ENCODE measurements at regions not wholly inside any gene's neighbourhood (a gene's known extent, or its start where the extent isn't known, plus 50 kb on each side); places are given as distances from the start of the nearest gene placed in this dataset.

GRCh38 chr11:15711311-15711710 lies 596.6 kb downstream of the INSC start (continued):
- TF ChIP-seq ZNF274 (IDR thresholded peaks at IDR 0.05; ENCODE audit: low read depth, low read length) (no peak), JUND (IDR thresholded peaks at IDR 0.05) (no peak), YY1 (IDR thresholded peaks at IDR 0.05; ENCODE audit: extremely low read depth, insufficient replicate concordance, low read depth, low read length) (no peak), EZH2 (IDR thresholded peaks at IDR 0.05) (no peak), ELF1 (IDR thresholded peaks at IDR 0.05; ENCODE audit: borderline replicate concordance, low read depth) (no peak), SP1 (IDR thresholded peaks at IDR 0.05; ENCODE audit: low read depth) (no peak), EGR1 (IDR thresholded peaks at IDR 0.05; ENCODE audit: low read depth) (no peak), SIN3A (IDR thresholded peaks at IDR 0.05; ENCODE audit: low read depth) (no peak), RAD21 (IDR thresholded peaks at IDR 0.05; ENCODE audit: low read depth) (no peak)

DNA sequence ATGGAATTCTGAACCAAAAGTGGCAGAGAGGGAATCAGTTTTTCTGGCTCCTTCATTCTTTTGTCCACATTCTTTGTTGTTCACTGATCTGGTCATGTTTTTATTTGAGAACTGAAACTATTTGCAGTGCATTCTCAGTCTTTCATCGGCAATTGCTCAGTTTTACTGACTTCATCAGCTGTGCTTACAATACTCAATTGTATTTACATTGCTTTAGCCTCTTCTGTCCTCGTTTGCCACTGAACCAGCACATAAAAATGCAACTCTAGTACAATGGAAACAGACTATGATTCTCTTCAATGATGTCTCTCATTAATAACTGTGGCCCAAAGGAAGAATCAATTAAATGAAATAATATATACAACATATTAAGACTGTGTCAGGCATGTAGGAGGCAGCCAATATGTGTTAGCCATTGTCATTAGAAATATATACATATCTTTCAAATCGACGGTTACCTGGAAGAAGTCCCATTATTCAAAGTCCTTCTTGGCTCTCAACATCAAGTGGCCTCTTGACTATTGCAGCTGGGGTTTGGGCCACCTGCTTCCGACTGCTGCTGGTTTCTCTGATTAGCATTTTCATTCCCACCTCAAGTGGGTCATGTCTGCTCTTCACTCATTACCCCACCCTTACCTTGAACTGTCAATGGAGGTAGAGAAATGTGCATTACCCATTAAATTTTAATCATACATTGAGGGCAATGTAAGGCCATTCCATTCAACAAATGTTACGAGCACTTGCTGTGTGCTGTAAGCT lies 600.1 kb downstream of the INSC start:
- RAD21 ChIA-PET (ENCODE audit: low non-redundant PET in 1 of 2, low total read pairs in 2 of 2, uncharacterized antibody in 2 of 2, unreplicated experiment in 2 of 2): no interaction called here
- Histone ChIP-seq H3K27me3 (ENCODE audit: insufficient read depth, low read length) (peaks cover 24% of the 10 kb centered on the region), H3K4me2 (ENCODE audit: low read length) (no peak overlapping the region), H2AFZ (ENCODE audit: low read depth, low read length, poor library complexity, severe bottlenecking) (no peak overlapping the region), H3K9me2 (ENCODE audit: insufficient read depth) (no peaks in the 10 kb centered on the region), H4K20me1 (ENCODE audit: insufficient read depth) (no peaks in the 10 kb centered on the region), H3K4me3 (replicated peaks in 1 of 2; ENCODE audit: low read depth in 1 of 2, low read length in 2 of 2) (no peak overlapping the region), H3K9me3 (ENCODE audit: control insufficient read depth in 1 of 2, insufficient read depth in 1 of 2, low read depth in 1 of 2, low read length in 2 of 2) (no peaks in the 10 kb centered on the region), H3K79me2 (ENCODE audit: insufficient read depth, low read length) (no peaks in the 10 kb centered on the region), H3K9ac (ENCODE audit: low read length) (no peak overlapping the region), H3K4me1 (ENCODE audit: control insufficient read depth in 1 of 2, insufficient read depth in 2 of 2, low read length in 2 of 2) (no peaks in the 10 kb centered on the region), H3K36me3 (ENCODE audit: control insufficient read depth in 1 of 2, insufficient read depth in 2 of 2, low read length in 2 of 2) (no peaks in the 10 kb centered on the region), H3K27ac (ENCODE audit: low read depth, low read length) (no peak overlapping the region)
- TF ChIP-seq REST (IDR thresholded peaks at IDR 0.05; ENCODE audit: low read depth) (no peak), JUND (IDR thresholded peaks at IDR 0.05) (no peak), FOSL1 (IDR thresholded peaks at IDR 0.05; ENCODE audit: low read depth) (no peak)
- CTCF ChIA-PET: no interaction called here
- no TSS peak for BruUV-seq (replicated peaks)
- DNase-seq (ENCODE audit: low read depth, low spot score): no peak
- ATAC-seq: no peak
- intact Hi-C loops (cut with micrococcal nuclease): no loop called here
- POLR2A ChIA-PET: no interaction called here

Data from HCT116 (cell line).